Kidney epithelial cell (primary cell): ENCODE measurements at regions not wholly inside any gene's neighbourhood (a gene's known extent, or its start where the extent isn't known, plus 50 kb on each side); places are given as distances from the start of the nearest gene placed in this dataset.
"Not testable (repeated sequence)": the region's sequence is repeated elsewhere in the genome, so short reads cannot be mapped to it uniquely, and the experiment has no call there.

Experiments used
- DNase-seq: peaks from one replicate; pipeline ENCODE4 v3.0.0-alpha.2; 2010; ENCODE audit warnings: low read depth
- H3K27me3 ChIP-seq: 2 replicates; pipeline ENCODE4 v1.6.0; 2011; ENCODE audit warnings: low read length; ENCODE audit not compliant: control insufficient read depth, insufficient read depth
- H3K36me3 ChIP-seq: 2 replicates; pipeline ENCODE4 v1.5.1; 2011; ENCODE audit warnings: low read length; ENCODE audit not compliant: control insufficient read depth, insufficient read depth
- H3K4me3 ChIP-seq: 2 replicates; pipeline ENCODE4 v1.5.1; 2011; ENCODE audit warnings: low read depth, mild to moderate bottlenecking, control low read depth, low read length
- TF ChIP-seq, protein P1 (sequence below): IDR thresholded peaks from 2 replicates; pipeline ENCODE4 v1.5.1; 2011; ENCODE audit warnings: mild to moderate bottlenecking, moderate library complexity, low read length, control low read depth, inconsistent platforms; ENCODE audit not compliant: insufficient read depth, poor library complexity, severe bottlenecking

DNA sequence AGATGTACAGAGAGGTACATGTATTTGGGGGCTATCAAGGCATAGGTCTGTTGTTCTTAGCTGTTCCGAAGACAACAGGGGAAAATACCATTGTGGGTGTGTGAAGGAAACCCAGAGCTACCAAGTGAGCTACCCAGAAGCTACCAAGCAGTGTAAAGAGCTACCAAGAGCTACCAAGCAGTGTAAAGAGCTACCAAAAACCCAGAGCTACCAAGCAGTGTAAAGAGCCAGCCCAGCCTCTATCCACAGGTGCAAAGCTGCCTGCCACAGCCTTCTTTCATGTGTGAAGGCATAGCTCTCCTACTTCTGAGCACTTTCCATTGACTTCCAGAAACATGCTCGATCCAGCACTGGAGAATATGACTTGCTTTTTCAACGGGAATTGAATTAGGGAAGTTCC is 145.7 kb downstream of the AKAP11 start:
- H3K27me3 ChIP-seq = no peaks in the 10 kb centered on the region
- no peak for DNase-seq
- H3K4me3 ChIP-seq = no peak overlapping the region
- H3K36me3 ChIP-seq = no peaks in the 10 kb centered on the region
- TF ChIP-seq, protein P1, sequence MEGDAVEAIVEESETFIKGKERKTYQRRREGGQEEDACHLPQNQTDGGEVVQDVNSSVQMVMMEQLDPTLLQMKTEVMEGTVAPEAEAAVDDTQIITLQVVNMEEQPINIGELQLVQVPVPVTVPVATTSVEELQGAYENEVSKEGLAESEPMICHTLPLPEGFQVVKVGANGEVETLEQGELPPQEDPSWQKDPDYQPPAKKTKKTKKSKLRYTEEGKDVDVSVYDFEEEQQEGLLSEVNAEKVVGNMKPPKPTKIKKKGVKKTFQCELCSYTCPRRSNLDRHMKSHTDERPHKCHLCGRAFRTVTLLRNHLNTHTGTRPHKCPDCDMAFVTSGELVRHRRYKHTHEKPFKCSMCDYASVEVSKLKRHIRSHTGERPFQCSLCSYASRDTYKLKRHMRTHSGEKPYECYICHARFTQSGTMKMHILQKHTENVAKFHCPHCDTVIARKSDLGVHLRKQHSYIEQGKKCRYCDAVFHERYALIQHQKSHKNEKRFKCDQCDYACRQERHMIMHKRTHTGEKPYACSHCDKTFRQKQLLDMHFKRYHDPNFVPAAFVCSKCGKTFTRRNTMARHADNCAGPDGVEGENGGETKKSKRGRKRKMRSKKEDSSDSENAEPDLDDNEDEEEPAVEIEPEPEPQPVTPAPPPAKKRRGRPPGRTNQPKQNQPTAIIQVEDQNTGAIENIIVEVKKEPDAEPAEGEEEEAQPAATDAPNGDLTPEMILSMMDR = no peak

DNA sequence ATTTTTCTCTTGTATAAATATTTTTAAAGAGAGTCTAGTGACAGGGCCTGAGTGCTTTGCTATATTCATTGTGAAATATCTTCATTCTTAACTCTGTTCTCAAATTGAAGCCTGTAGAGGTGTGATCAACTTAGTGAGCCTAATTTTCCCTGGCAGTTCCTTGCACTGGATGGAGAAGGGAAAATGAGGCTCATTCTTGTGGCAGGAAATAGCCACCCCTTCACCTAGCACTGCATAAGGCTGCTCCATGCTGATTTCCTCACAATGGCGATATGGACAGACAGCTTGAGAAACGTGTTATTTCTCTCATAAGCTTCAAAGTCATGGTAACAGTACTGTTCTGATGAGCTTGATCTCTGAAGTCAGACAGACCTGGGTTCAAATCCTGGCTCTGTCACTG is 146.2 kb downstream of the AKAP11 start:
- no peak overlapping the region for H3K4me3 ChIP-seq
- TF ChIP-seq, protein P1 = no peak
- no peak for DNase-seq

GRCh38 chr13:42420304-42420703 is 148.4 kb downstream of the AKAP11 start:
- H3K4me3 ChIP-seq = no peak overlapping the region
- TF ChIP-seq, protein P1 = no peak
- no peaks in the 10 kb centered on the region for H3K27me3 ChIP-seq
- no peak for DNase-seq
- no peaks in the 10 kb centered on the region for H3K36me3 ChIP-seq

More for the DNA sequence above, 146.2 kb downstream of the AKAP11 start:
- no peaks in the 10 kb centered on the region for H3K36me3 ChIP-seq
- no peaks in the 10 kb centered on the region for H3K27me3 ChIP-seq

DNA sequence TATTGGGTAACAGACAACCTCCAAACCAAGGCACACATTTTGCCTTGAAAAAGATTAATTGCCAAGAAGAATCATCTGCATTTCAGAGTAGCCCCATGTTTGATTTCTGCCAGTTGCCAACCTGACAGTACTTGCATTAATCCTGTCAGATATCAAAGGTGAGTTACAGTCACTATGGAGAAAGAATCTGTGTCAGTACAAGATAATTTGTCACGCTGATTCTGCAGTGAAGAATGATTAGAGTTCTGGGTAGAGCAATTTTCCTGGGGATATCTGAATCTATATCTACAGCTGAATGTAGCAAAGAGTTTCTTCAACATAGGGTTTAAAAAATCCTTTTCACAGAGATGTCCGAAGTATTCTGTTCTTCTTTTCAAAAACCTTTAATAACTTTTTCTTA is 150.7 kb downstream of the AKAP11 start:
- H3K4me3 ChIP-seq = no peak overlapping the region
- DNase-seq = no peak
- TF ChIP-seq, protein P1 = no peak

GRCh38 chr13:42424182-42424581 is 149.8 kb upstream of the TNFSF11 start:
- no peak for DNase-seq
- Histone ChIP-seq H3K36me3 (no peaks in the 10 kb centered on the region), H3K27me3 (no peaks in the 10 kb centered on the region), H3K4me3 (no peak overlapping the region)
- TF ChIP-seq, protein P1 = no peak

More for the DNA sequence above, 150.7 kb downstream of the AKAP11 start:
- no peaks in the 10 kb centered on the region for H3K36me3 ChIP-seq
- H3K27me3 ChIP-seq = no peaks in the 10 kb centered on the region

DNA sequence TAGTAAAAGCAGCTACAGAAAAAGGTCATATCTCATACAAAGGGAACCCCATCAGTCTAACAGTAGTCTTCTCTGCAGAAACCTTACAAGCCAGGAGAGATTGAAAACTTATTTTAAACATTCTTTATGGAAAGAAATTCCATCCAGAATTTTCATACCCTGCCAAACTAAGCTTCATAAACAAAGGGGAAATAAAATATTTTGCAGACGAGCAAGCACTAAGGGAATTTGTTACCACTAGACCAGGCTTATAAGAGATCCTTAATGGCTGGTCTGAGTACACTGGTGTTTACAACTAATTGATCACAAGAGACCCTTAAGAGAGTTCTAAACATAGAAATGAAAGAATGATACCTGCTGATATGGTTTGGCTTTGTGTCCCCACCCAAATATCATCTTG is 128.6 kb upstream of the TNFSF11 start:
- H3K36me3 ChIP-seq = no peaks in the 10 kb centered on the region
- H3K27me3 ChIP-seq = no peaks in the 10 kb centered on the region
- TF ChIP-seq, protein P1 = no peak
- no peak overlapping the region for H3K4me3 ChIP-seq
- no peak for DNase-seq

DNA sequence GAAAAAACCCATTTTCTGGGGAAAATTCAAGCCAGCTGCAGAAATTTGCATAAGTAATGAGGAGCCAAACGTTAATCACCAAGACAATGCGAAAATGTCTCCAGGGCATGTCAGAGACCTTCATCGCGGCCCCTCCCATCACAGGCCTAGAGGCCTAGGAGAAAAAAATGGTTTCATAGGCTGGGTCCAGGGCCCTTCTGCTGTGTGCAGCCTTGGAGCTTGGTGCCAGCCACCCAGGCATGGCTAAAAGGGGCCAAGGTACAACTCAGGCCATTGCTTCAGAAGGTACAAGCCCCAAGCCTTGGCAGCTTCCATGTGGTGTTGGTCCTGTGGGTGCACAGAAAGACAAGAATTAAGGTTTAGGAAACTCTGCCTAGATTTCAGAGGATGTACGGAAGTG is 127.4 kb upstream of the TNFSF11 start:
- DNase-seq, H3K36me3 ChIP-seq, H3K27me3 ChIP-seq, H3K4me3 ChIP-seq: not testable (repeated sequence)
